HCT116 (cell line): ENCODE measurements at regions not wholly inside any gene's neighbourhood (a gene's known extent, or its start where the extent isn't known, plus 50 kb on each side); places are given as distances from the start of the nearest gene placed in this dataset.

Experiments
- ATAC-seq: fragments of 200-7000 bp; cut with Tn5 transposase; 2 replicates; pipeline ENCODE4 v1.9.1; 2020; ENCODE audit warnings: mild to moderate bottlenecking, moderate library complexity
- BruUV-seq: library from RNA; stranded (reverse); fragments of 400-500 nt; replicated peaks from 2 replicates; lab custom pipeline; 2021; lab: Mats Ljungman, UMichigan
- CTCF ChIA-PET: fragments of 300-600 bp; sonication (Branson Sonifier 250); formaldehyde crosslinking; loops from one replicate; lab custom pipeline; 2021; ENCODE audit warnings: antibody characterized with exemption; lab: Charles Lee
- POLR2A ChIA-PET: fragments of 300-600, 350-600 bp; sonication (Branson Sonifier 250); formaldehyde crosslinking; loops from one replicate; lab custom pipeline; 2021; ENCODE audit warnings: antibody characterized with exemption; lab: Charles Lee
- RAD21 ChIA-PET, 2 experiments: fragments of 300-600 bp; sonication (Branson Sonifier 250); formaldehyde crosslinking; loops; one replicate each; lab custom pipeline; 2023; ENCODE audit warnings: low total read pairs in 2 of 2; ENCODE audit not compliant: uncharacterized antibody in 2 of 2, unreplicated experiment in 2 of 2, low non-redundant PET in 1 of 2; lab: Charles Lee
- DNase-seq: peaks from one replicate; pipeline ENCODE4 v3.0.0-alpha.2; 2010; ENCODE audit warnings: low read depth, low spot score
- H2AFZ ChIP-seq: fragments of 200-600 bp; shearing (Covaris generic), sonication (generic); 2 replicates; pipeline ENCODE4 v1.6.1; 2017; ENCODE audit warnings: low read depth, mixed run types, mixed read lengths, antibody characterized with exemption, low read length; ENCODE audit not compliant: poor library complexity, severe bottlenecking
- H3K27ac ChIP-seq: 2 replicates; pipeline ENCODE4 v1.5.1; 2012; ENCODE audit warnings: low read depth, low read length
- H3K27me3 ChIP-seq: fragments of 200-600 bp; sonication (generic); 2 replicates; pipeline ENCODE4 v1.6.1; 2016; ENCODE audit warnings: mixed run types, low read length, mixed read lengths; ENCODE audit not compliant: insufficient read depth
- H3K36me3 ChIP-seq, 2 experiments: fragments of 200-500 bp in 1 of 2; fragments of 200-600 bp in 1 of 2; sonication (Bioruptor generic) in 1 of 2; sonication (generic) in 1 of 2; 2 replicates each; pipeline versions ENCODE4 v1.5.1 to v1.6.1; 2014 to 2016; ENCODE audit warnings: low read length in 2 of 2, inconsistent platforms in 1 of 2, mixed read lengths in 1 of 2, mixed run types in 1 of 2; ENCODE audit not compliant: insufficient read depth in 2 of 2, control insufficient read depth in 1 of 2
- H3K4me1 ChIP-seq, 2 experiments: fragments of 200-600 bp in 1 of 2; sonication (generic) in 1 of 2; 2 replicates each; pipeline versions ENCODE4 v1.5.1 to v1.6.1; 2012 to 2017; ENCODE audit warnings: low read length in 2 of 2, inconsistent platforms in 1 of 2, mild to moderate bottlenecking in 1 of 2, mixed read lengths in 1 of 2, mixed run types in 1 of 2, moderate library complexity in 1 of 2; ENCODE audit not compliant: insufficient read depth in 2 of 2, control insufficient read depth in 1 of 2
- H3K4me2 ChIP-seq: fragments of 200-600 bp; sonication (generic); 2 replicates; pipeline ENCODE4 v1.6.1; 2017; ENCODE audit warnings: mixed run types, low read length, mixed read lengths
- H3K4me3 ChIP-seq, 2 experiments: fragments of 200-600 bp in 1 of 2; sonication (generic) in 1 of 2; replicated peaks in 1 of 2; 2 replicates each; pipeline ENCODE4 v1.5.1; 2011 to 2016; ENCODE audit warnings: low read length in 2 of 2, control low read depth in 1 of 2, low read depth in 1 of 2, mild to moderate bottlenecking in 1 of 2, mixed read lengths in 1 of 2, mixed run types in 1 of 2
- H3K79me2 ChIP-seq: fragments of 200-600 bp; sonication (generic); 2 replicates; pipeline ENCODE4 v1.6.1; 2017; ENCODE audit warnings: mild to moderate bottlenecking, mixed run types, low read length, moderate library complexity, mixed read lengths; ENCODE audit not compliant: insufficient read depth
- H3K9ac ChIP-seq: fragments of 200-600 bp; sonication (generic); 2 replicates; pipeline ENCODE4 v1.6.1; 2016; ENCODE audit warnings: low read length, mixed read lengths
- H3K9me2 ChIP-seq: fragments of 200-600 bp; sonication (generic), shearing (Covaris generic); 2 replicates; pipeline ENCODE4 v1.6.1; 2017; ENCODE audit warnings: mixed run types, mild to moderate bottlenecking, moderate library complexity; ENCODE audit not compliant: insufficient read depth
- H3K9me3 ChIP-seq, 2 experiments: fragments of 200-500 bp in 1 of 2; fragments of 200-600 bp in 1 of 2; sonication (Bioruptor generic) in 1 of 2; sonication (generic) in 1 of 2; 2 replicates each; pipeline ENCODE4 v1.6.1; 2014 to 2017; ENCODE audit warnings: low read length in 2 of 2, mixed read lengths in 2 of 2, inconsistent platforms in 1 of 2, low read depth in 1 of 2, mild to moderate bottlenecking in 1 of 2, mixed run types in 1 of 2, moderate library complexity in 1 of 2; ENCODE audit not compliant: control insufficient read depth in 1 of 2, insufficient read depth in 1 of 2
- H4K20me1 ChIP-seq: fragments of 200-600 bp; sonication (generic), shearing (Covaris generic); 2 replicates; pipeline ENCODE4 v1.6.1; 2017; ENCODE audit warnings: mixed run types, mild to moderate bottlenecking, moderate library complexity; ENCODE audit not compliant: insufficient read depth
- ATF3 ChIP-seq: IDR thresholded peaks from 2 replicates; pipeline ENCODE4 v1.6.1; 2012
- CBX3 ChIP-seq: IDR thresholded peaks from 2 replicates; pipeline ENCODE4 v1.6.1; 2012; ENCODE audit warnings: low read depth
- CEBPB ChIP-seq: IDR thresholded peaks from 2 replicates; pipeline ENCODE4 v1.6.1; 2012; ENCODE audit warnings: low read depth
- EGR1 ChIP-seq: IDR thresholded peaks from 2 replicates; pipeline ENCODE4 v1.6.1; 2012; ENCODE audit warnings: low read depth
- ELF1 ChIP-seq: IDR thresholded peaks from 2 replicates; pipeline ENCODE4 v1.6.1; 2012; ENCODE audit warnings: low read depth, borderline replicate concordance
- EZH2 ChIP-seq: fragments of 200-600 bp; sonication (generic); IDR thresholded peaks from 2 replicates; pipeline ENCODE4 v1.6.1; 2017; ENCODE audit warnings: antibody characterized with exemption, mixed run types
- FOSL1 ChIP-seq: IDR thresholded peaks from 2 replicates; pipeline ENCODE4 v1.6.1; 2012; ENCODE audit warnings: low read depth
- JUND ChIP-seq: IDR thresholded peaks from 2 replicates; pipeline ENCODE4 v1.6.1; 2012
- MAX ChIP-seq: IDR thresholded peaks from 2 replicates; pipeline ENCODE4 v1.6.1; 2012
- POLR2A ChIP-seq: IDR thresholded peaks from 2 replicates; pipeline ENCODE4 v1.7.0; 2011; ENCODE audit warnings: borderline replicate concordance; ENCODE audit not compliant: insufficient read depth, insufficient read length; ENCODE audit errors: extremely low read depth
- POLR2AphosphoS5 ChIP-seq: IDR thresholded peaks from 2 replicates; pipeline ENCODE4 v1.6.1; 2011; ENCODE audit warnings: mild to moderate bottlenecking, low read depth, low read length, moderate library complexity
- RAD21 ChIP-seq: IDR thresholded peaks from 2 replicates; pipeline ENCODE4 v1.6.1; 2012; ENCODE audit warnings: low read depth, mild to moderate bottlenecking
- SIN3A ChIP-seq: IDR thresholded peaks from 2 replicates; pipeline ENCODE4 v1.6.1; 2012; ENCODE audit warnings: low read depth
- SP1 ChIP-seq: IDR thresholded peaks from 2 replicates; pipeline ENCODE4 v1.6.1; 2012; ENCODE audit warnings: low read depth
- TCF7L2 ChIP-seq: IDR thresholded peaks from 2 replicates; pipeline ENCODE4 v1.7.0; 2011; ENCODE audit warnings: borderline replicate concordance, inconsistent platforms; ENCODE audit not compliant: insufficient read depth, insufficient read length; ENCODE audit errors: extremely low read depth
- ZBTB33 ChIP-seq: IDR thresholded peaks from 2 replicates; pipeline ENCODE4 v1.6.1; 2011; ENCODE audit warnings: mild to moderate bottlenecking, low read length, moderate library complexity; ENCODE audit not compliant: insufficient replicate concordance; ENCODE audit errors: extremely low read depth
- ZFX ChIP-seq: fragments of 450-650 bp; IDR thresholded peaks from 2 replicates; pipeline ENCODE4 v1.6.1; 2017
- ZNF274 ChIP-seq: fragments of 200-500 bp; sonication (Bioruptor generic); IDR thresholded peaks from 2 replicates; pipeline ENCODE4 v1.6.1; 2014; ENCODE audit warnings: mild to moderate bottlenecking, low read depth, low read length, inconsistent platforms
- intact Hi-C: fragments of 100-400 bp; cut with micrococcal nuclease; formaldehyde crosslinking; loops from 2 replicates; pipeline ENCODE4 v1.10.0; 2022

- no peaks in the 10 kb centered on the region for H3K9me3 ChIP-seq
- no peak overlapping the region for H3K4me2 ChIP-seq
- CTCF ChIA-PET = no interaction called here
- no peak for DNase-seq
- H3K9ac ChIP-seq = no peak overlapping the region
- no peaks in the 10 kb centered on the region for H4K20me1 ChIP-seq
- H3K9me2 ChIP-seq = no peaks in the 10 kb centered on the region
- RAD21 ChIA-PET = no interaction called here
- no peak overlapping the region for H3K27ac ChIP-seq
- TF ChIP-seq EGR1 = no peak
- no peak for TF ChIP-seq TCF7L2
- no peak for TF ChIP-seq POLR2AphosphoS5
- no peak for TF ChIP-seq CBX3
- TF ChIP-seq ZBTB33 = no peak
- no peak for TF ChIP-seq POLR2A
- TF ChIP-seq ATF3 = no peak
- TF ChIP-seq MAX = no peak
- no peak for TF ChIP-seq EZH2
- TF ChIP-seq ZFX = no peak
- TF ChIP-seq RAD21 = no peak
- TF ChIP-seq SP1 = no peak
- no peak for TF ChIP-seq JUND
- no peak for TF ChIP-seq SIN3A
- no peak for TF ChIP-seq FOSL1
- TF ChIP-seq CEBPB = no peak
- no peak for TF ChIP-seq ZNF274
- TF ChIP-seq ELF1 = no peak
- H2AFZ ChIP-seq = no peak overlapping the region
- no peaks in the 10 kb centered on the region for H3K27me3 ChIP-seq
- no TSS peak for BruUV-seq
- intact Hi-C loops = no loop called here
- H3K36me3 ChIP-seq = no peaks in the 10 kb centered on the region
- no peaks in the 10 kb centered on the region for H3K79me2 ChIP-seq
- no peak for ATAC-seq
- H3K4me3 ChIP-seq = no peak overlapping the region
- H3K4me1 ChIP-seq = peaks cover 2 to 10% of the 10 kb centered on the region in 2 experiments; a peak in 3 of 4 replicates
- POLR2A ChIA-PET = no interaction called here
These were observed 50.4 kb upstream of the RAPH1 start for GRCh38 chr2:203585516-203585915.
